ENCODE measurements at regions not wholly inside any gene's neighbourhood (a gene's known extent, or its start where the extent isn't known, plus 50 kb on each side); places are given as distances from the start of the nearest gene placed in this dataset.

DNA sequence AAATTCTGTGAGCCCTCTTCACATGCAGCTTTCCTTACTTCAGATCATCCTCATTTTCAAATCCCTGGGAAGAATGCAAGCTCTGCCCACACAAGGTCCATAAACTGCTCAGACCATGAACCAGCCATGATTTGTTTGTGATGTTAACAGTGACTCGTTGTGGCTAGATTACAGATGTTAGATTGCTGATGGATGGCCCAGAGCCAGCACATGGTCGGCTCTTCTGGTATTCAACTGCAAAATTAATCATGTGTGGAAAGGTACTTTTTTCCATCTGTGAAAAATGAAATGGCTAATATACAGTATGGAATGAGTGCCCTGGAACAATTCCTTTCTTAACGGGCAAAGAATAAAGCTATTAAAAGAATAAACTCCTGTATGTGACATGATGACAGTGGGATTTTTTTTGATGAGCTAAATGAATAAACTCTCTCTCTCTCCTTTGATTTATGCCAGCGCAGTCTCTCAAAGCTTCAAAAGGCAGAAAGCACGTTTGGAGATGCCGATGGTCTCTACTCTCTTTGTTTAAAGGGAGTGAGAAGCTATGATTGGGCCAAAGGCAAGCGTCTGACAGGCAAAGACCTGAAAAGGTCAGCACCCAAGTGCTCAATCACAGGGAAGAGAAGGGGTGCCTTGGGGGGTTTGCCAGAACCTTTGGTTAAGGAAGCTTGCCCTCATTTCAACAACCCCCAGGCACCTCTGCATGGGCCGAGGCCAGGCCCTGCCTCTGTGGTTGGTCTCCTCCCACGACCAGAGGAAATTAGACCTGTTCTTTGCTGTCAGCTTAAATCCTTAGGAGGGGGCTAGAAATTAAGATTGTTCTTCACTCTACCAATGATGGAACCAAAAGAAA is 444.0 kb upstream of the NFE2L3 start:
- Histone ChIP-seq H3K27ac (ENCODE audit: insufficient read depth, low read depth, low read length) (no peak overlapping the region), H3K36me3 (ENCODE audit: control insufficient read depth in 2 of 2, extremely low read depth in 1 of 2, insufficient read depth in 2 of 2, low read length in 2 of 2) (no peaks in the 10 kb centered on the region), H3K4me2 (ENCODE audit: insufficient read depth, low read length) (no peak overlapping the region), H3K4me1 (ENCODE audit: control insufficient read depth, extremely low read depth, insufficient read depth, low read length) (no peaks in the 10 kb centered on the region), H3K9me1 (replicated peaks; ENCODE audit: control insufficient read depth, extremely low read depth, insufficient read depth, low read length) (no peaks in the 10 kb centered on the region), H4K20me1 (replicated peaks; ENCODE audit: control insufficient read depth, extremely low read depth, insufficient read depth, low read length) (no peaks in the 10 kb centered on the region), H3K9ac (replicated peaks; ENCODE audit: extremely low read depth, insufficient read depth, low read length) (no peak overlapping the region), H3K4me3 (replicated peaks in 1 of 3; ENCODE audit: insufficient read depth in 1 of 3, low read depth in 1 of 3, low read length in 3 of 3) (no peak overlapping the region), H2AFZ (ENCODE audit: low read depth, low read length) (no peak overlapping the region), H3K27me3 (ENCODE audit: control insufficient read depth in 2 of 2, insufficient read depth in 2 of 2, low read length in 2 of 2) (no peaks in the 10 kb centered on the region), H3K79me2 (ENCODE audit: control insufficient read depth, insufficient read depth, low read length) (no peaks in the 10 kb centered on the region), H3K9me3 (replicated peaks; ENCODE audit: control insufficient read depth, insufficient read depth, low read length) (no peaks in the 10 kb centered on the region)
- ChIA-PET POLR2A (no interaction called here), CTCF (no interaction called here)
- dilution Hi-C loops (cut with MboI; ENCODE audit: extremely low pct_ligation_motif_present, low sequenced_read_pairs) (no loop called here), intact Hi-C loops (cut with micrococcal nuclease) (loop anchor here (2.0 kb wide), 1 partner anchor 61 kb away; no protein-coding TSS in a partner anchor)
- DNase-seq (ENCODE audit: low read depth, low spot score), result no peak
- no peak for FAIRE-seq
- no peak for TF ChIP-seq EZH2 (IDR thresholded peaks at IDR 0.05; ENCODE audit: borderline replicate concordance, low read depth, low read length, severe bottlenecking)
- TF ChIP-seq CTCF (IDR thresholded peaks at IDR 0.05; ENCODE audit: extremely low read depth in 1 of 2, insufficient read depth in 1 of 2, low read depth in 1 of 2, low read length in 2 of 2), result no peak
- no peak for TF ChIP-seq POLR2A (IDR thresholded peaks at IDR 0.05; ENCODE audit: low read depth, low read length)
- no peak for TF ChIP-seq MYC (IDR thresholded peaks at IDR 0.05; ENCODE audit: low read depth, low read length)
- no peak for TF ChIP-seq JUN (IDR thresholded peaks at IDR 0.05; ENCODE audit: borderline replicate concordance, insufficient read depth, insufficient read length, low read depth)
- no peak for TF ChIP-seq FOS (IDR thresholded peaks at IDR 0.05; ENCODE audit: borderline replicate concordance, insufficient read depth, low read length)
- BruUV-seq (replicated peaks), result no TSS peak
